HepG2 (cell line): ENCODE measurements at regions not wholly inside any gene's neighbourhood (a gene's known extent, or its start where the extent isn't known, plus 50 kb on each side); places are given as distances from the start of the nearest gene placed in this dataset.
A peak's percentile ranks its signal among the peaks of the same experiment; 100 is the strongest.

Experiments
- ATAC-seq: fragments of 200-7000 bp; cut with Tn5 transposase; 3 replicates; pipeline ENCODE4 v1.9.1; 2020; ENCODE audit warnings: mild to moderate bottlenecking, moderate library complexity
- BruUV-seq: library from RNA; stranded (reverse); fragments of 400-500 nt; replicated peaks from 2 replicates; lab custom pipeline; 2021; lab: Mats Ljungman, UMichigan
- CTCF ChIA-PET: fragments of 300-600 bp; formaldehyde crosslinking; extraction: SDS; loops from one replicate; lab custom pipeline; 2021; ENCODE audit warnings: low total read pairs, inconsistent platforms, low intra/inter-chr PET ratio; lab: Yijun Ruan, JAX
- POLR2A ChIA-PET: fragments of 350-600 bp; sonication (Branson Sonifier 250); formaldehyde crosslinking; loops from one replicate; lab custom pipeline; 2020; ENCODE audit warnings: antibody characterized with exemption, inconsistent platforms; lab: Yijun Ruan, JAX
- DNase-seq: peaks from one replicate; pipeline ENCODE4 v3.0.0-alpha.2; 2015; ENCODE audit warnings: low spot score
- FAIRE-seq: peaks from 3 replicates; lab custom pipeline; 2011; peaks lifted over from hg19 to GRCh38; lab: Jason Lieb, UNC
- H2AFZ ChIP-seq: one replicate; pipeline ENCODE4 v1.6.1; 2011; ENCODE audit warnings: low read length, inconsistent platforms
- H3K27ac ChIP-seq: fragments of 300-600 bp; 3 replicates; pipeline ENCODE4 v1.8.0; 2011; ENCODE audit warnings: mixed run types, mild to moderate bottlenecking, mixed read lengths, low read length, inconsistent platforms; ENCODE audit not compliant: insufficient read depth; ENCODE audit errors: extremely low read length
- H3K27me3 ChIP-seq, 2 experiments: fragments of 200-600 bp in 1 of 2; 2 replicates in 1 of 2; 3 replicates in 1 of 2; pipeline versions ENCODE4 v1.6.0 to v1.8.0; 2011; ENCODE audit warnings: low read length in 2 of 2, mild to moderate bottlenecking in 2 of 2, moderate library complexity in 2 of 2, inconsistent platforms in 1 of 2; ENCODE audit not compliant: insufficient read depth in 2 of 2, control insufficient read depth in 1 of 2
- H3K36me3 ChIP-seq, 2 experiments: fragments of 200-600 bp in 1 of 2; replicated peaks in 1 of 2; 2 replicates in 1 of 2; 3 replicates in 1 of 2; pipeline versions ENCODE4 v1.5.1 to v1.8.0; 2011; ENCODE audit warnings: low read length in 2 of 2, inconsistent platforms in 1 of 2; ENCODE audit not compliant: insufficient read depth in 2 of 2, control insufficient read depth in 1 of 2
- H3K4me1 ChIP-seq: 2 replicates; pipeline ENCODE4 v1.5.1; 2012; ENCODE audit warnings: low read length, inconsistent platforms; ENCODE audit not compliant: insufficient read depth
- H3K4me2 ChIP-seq: 2 replicates; pipeline ENCODE4 v1.6.0; 2011; ENCODE audit warnings: low read depth, low read length, inconsistent platforms
- H3K4me3 ChIP-seq, 3 experiments: fragments of 200-600 bp in 1 of 3; sonication (generic), shearing (Covaris generic) in 1 of 3; replicated peaks in 1 of 3; 2 replicates each; pipeline ENCODE4 v1.5.1; 2011 to 2016; ENCODE audit warnings: low read length in 3 of 3, inconsistent platforms in 2 of 3, low read depth in 2 of 3, mild to moderate bottlenecking in 2 of 3, control low read depth in 1 of 3, mixed read lengths in 1 of 3; ENCODE audit not compliant: insufficient read depth in 1 of 3
- H3K79me2 ChIP-seq: one replicate; pipeline ENCODE4 v1.6.1; 2011; ENCODE audit warnings: low read length, inconsistent platforms; ENCODE audit not compliant: insufficient read depth
- H3K9ac ChIP-seq: 2 replicates; pipeline ENCODE4 v1.6.0; 2011; ENCODE audit warnings: mild to moderate bottlenecking, low read depth, low read length, inconsistent platforms; ENCODE audit not compliant: insufficient read depth
- H3K9me3 ChIP-seq: 2 replicates; pipeline ENCODE4 v1.5.1; 2012; ENCODE audit warnings: mild to moderate bottlenecking, low read length
- H4K20me1 ChIP-seq: 2 replicates; pipeline ENCODE4 v1.6.0; 2011; ENCODE audit warnings: inconsistent platforms, mild to moderate bottlenecking, low read length, moderate library complexity; ENCODE audit not compliant: insufficient read depth
- CREB1 ChIP-seq, 2 experiments: fragments of 450-650 bp in 1 of 2; IDR thresholded peaks; 2 replicates each; pipeline ENCODE4 v1.6.1; 2016 to 2017; ENCODE audit warnings: control low read depth in 1 of 2, mild to moderate bottlenecking in 1 of 2, missing compliant biosample characterization in 1 of 2, missing genetic modification characterization in 1 of 2
- GABPB1 ChIP-seq: IDR thresholded peaks from 2 replicates; pipeline ENCODE4 v1.6.1; 2016; ENCODE audit warnings: mild to moderate bottlenecking, missing genetic modification reagents, moderate library complexity, missing compliant biosample characterization
- HNRNPL ChIP-seq: fragments of 200-400 bp; formaldehyde crosslinking; IDR thresholded peaks from 2 replicates; pipeline ENCODE4 v1.6.1; 2017; ENCODE audit warnings: mild to moderate bottlenecking, low read depth, low read length
- HOMEZ ChIP-seq: IDR thresholded peaks from 2 replicates; pipeline ENCODE4 v1.6.1; 2016; ENCODE audit warnings: low read depth
- JARID2 ChIP-seq: sonication (generic); formaldehyde crosslinking; IDR thresholded peaks from 2 replicates; pipeline ENCODE4 v1.8.1; 2023; ENCODE audit warnings: missing genetic modification reagents, inconsistent platforms; ENCODE audit not compliant: insufficient replicate concordance
- MXD4 ChIP-seq: IDR thresholded peaks from 2 replicates; pipeline ENCODE4 v1.6.1; 2016; ENCODE audit warnings: mild to moderate bottlenecking, missing biosample characterization, missing genetic modification reagents
- TSC22D2 ChIP-seq: sonication (generic); formaldehyde crosslinking; IDR thresholded peaks from 2 replicates; pipeline ENCODE4 v1.5.1; 2020; ENCODE audit warnings: missing genetic modification reagents, mild to moderate bottlenecking, borderline replicate concordance
- ZKSCAN5 ChIP-seq: sonication (generic); formaldehyde crosslinking; IDR thresholded peaks from 2 replicates; pipeline ENCODE4 v1.5.1; 2020; ENCODE audit warnings: mild to moderate bottlenecking, missing genetic modification reagents
- ZNF281 ChIP-seq: sonication (generic); formaldehyde crosslinking; IDR thresholded peaks from 2 replicates; pipeline ENCODE4 v1.4.0; 2020; ENCODE audit warnings: missing genetic modification reagents, borderline replicate concordance
- ZNF34 ChIP-seq: sonication (generic); formaldehyde crosslinking; IDR thresholded peaks from 2 replicates; pipeline ENCODE4 v1.4.0; 2020; ENCODE audit warnings: mild to moderate bottlenecking, missing genetic modification reagents, borderline replicate concordance
- WGBS: methylation state at CpG from one replicate; pipeline ENCODE4 v1.1.6; 2017; ENCODE audit warnings: low lambda C conversion rate; 5-methylcytosine and 5-hydroxymethylcytosine counted together
- in situ Hi-C: cut with HindIII; loops from 2 replicates; pipeline ENCODE4 v1.10.0; 2017; ENCODE audit warnings: low pct_unique_long_range_greater_than_20kb; ENCODE audit not compliant: extremely low pct_ligation_motif_present
- intact Hi-C: fragments of 100-400 bp; cut with micrococcal nuclease; formaldehyde crosslinking; loops from one replicate; pipeline ENCODE4 v1.10.0; 2022; ENCODE audit not compliant: unreplicated experiment
- TF ChIP-seq, protein P1 (sequence below), 2 experiments: fragments of 450-650 bp in 1 of 2; sonication (generic) in 1 of 2; formaldehyde crosslinking; IDR thresholded peaks; 2 replicates each; pipeline versions ENCODE4 v1.5.0 to v1.8.0; 2020 to 2022; ENCODE audit warnings: mild to moderate bottlenecking in 1 of 2, missing genetic modification reagents in 1 of 2

DNA sequence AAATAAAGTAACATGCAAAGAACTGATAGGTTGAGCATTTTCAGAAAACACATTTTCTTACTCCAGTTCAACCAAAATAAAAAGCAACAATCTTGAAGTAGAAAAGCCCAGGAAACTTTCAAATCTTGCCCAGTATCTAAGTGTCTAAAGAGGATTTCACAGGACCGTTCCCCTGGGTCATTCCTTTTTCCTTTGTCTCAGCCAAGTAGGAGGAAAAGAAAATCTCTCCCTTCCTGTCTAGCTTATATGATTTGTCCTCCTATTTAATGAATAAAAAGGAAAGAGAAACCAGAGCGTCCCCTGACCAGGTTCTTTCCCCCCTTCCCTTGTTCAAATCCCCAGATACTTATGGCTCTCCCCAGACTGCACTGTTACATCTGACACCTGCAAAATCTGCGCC lies 248.0 kb downstream of the KCTD12 start:
- CTCF ChIA-PET: no interaction called here
- no peaks in the 10 kb centered on the region for H3K79me2 ChIP-seq
- no peak overlapping the region for H3K9ac ChIP-seq
- 2% methylated on average over 3 of the region's 3 CpGs for WGBS
- H4K20me1 ChIP-seq: no peaks in the 10 kb centered on the region
- no peak for DNase-seq
- no peak overlapping the region for H3K4me3 ChIP-seq
- no peaks in the 10 kb centered on the region for H3K27me3 ChIP-seq
- no peak overlapping the region for H3K4me2 ChIP-seq
- POLR2A ChIA-PET: no interaction called here
- H3K27ac ChIP-seq: no peak overlapping the region
- no peak overlapping the region for H2AFZ ChIP-seq
- H3K4me1 ChIP-seq: no peaks in the 10 kb centered on the region
- in situ Hi-C loops (no loop called here), intact Hi-C loops (no loop called here)
- BruUV-seq: no TSS peak
- FAIRE-seq: no peak
- no peak for ATAC-seq
- TF ChIP-seq HNRNPL (no peak), TSC22D2 (CRISPR knock-in tag) (no peak)
- TF ChIP-seq, protein P1, sequence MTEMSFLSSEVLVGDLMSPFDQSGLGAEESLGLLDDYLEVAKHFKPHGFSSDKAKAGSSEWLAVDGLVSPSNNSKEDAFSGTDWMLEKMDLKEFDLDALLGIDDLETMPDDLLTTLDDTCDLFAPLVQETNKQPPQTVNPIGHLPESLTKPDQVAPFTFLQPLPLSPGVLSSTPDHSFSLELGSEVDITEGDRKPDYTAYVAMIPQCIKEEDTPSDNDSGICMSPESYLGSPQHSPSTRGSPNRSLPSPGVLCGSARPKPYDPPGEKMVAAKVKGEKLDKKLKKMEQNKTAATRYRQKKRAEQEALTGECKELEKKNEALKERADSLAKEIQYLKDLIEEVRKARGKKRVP (CRISPR knock-in tag; IDR thresholded peaks at IDR 0.05): no peak
- H3K9me3 ChIP-seq: no peaks in the 10 kb centered on the region
- no peaks in the 10 kb centered on the region for H3K36me3 ChIP-seq

DNA sequence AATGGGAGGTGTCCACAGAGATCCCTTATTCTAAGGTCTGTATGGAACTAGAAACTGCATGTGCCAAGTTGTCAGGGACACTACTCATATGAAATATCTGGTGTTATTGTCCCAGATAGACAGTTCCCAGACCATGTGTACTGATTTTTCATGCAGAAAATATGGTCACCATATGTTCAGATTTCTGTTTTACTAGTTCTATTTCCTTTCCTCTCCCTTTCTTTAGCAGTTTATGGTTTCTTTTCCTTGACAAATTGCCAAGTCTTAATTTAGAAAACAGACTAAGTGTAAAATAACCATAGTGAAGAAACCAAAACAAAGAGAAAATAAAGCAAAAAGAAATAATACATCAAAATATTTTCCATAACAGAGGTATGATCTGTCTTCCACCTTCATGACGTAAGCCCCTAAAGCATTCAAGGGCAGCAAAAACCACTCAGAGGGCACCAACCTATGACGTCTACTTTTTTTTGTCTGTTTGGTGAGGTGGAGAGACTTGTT lies 248.5 kb downstream of the KCTD12 start:
- TF ChIP-seq ZNF281 (CRISPR knock-in tag): no peak
- no peak for TF ChIP-seq HOMEZ
- no peak for TF ChIP-seq ZKSCAN5 (CRISPR knock-in tag)
- no peak for TF ChIP-seq ZNF34 (CRISPR knock-in tag)
- TF ChIP-seq JARID2 (CRISPR knock-in tag): no peak
- no peak for TF ChIP-seq MXD4
- TF ChIP-seq CREB1 (IDR thresholded peaks at IDR 0.05): peak; percentile 59
- no peak for TF ChIP-seq CREB1 (CRISPR knock-in tag; IDR thresholded peaks at IDR 0.05)
- no peak for TF ChIP-seq GABPB1 (CRISPR knock-in tag)
- 8% methylated on average over 2 of the region's 2 CpGs for WGBS
- intact Hi-C loops (no loop called here), in situ Hi-C loops (no loop called here)
- no peaks in the 10 kb centered on the region for H3K9me3 ChIP-seq
- no TSS peak for BruUV-seq
- no peaks in the 10 kb centered on the region for H4K20me1 ChIP-seq
- H3K27ac ChIP-seq: no peak overlapping the region
- no peak overlapping the region for H3K9ac ChIP-seq
- ChIA-PET POLR2A (no interaction called here), CTCF (no interaction called here)
- no peak overlapping the region for H2AFZ ChIP-seq
- DNase-seq: no peak
- no peaks in the 10 kb centered on the region for H3K4me1 ChIP-seq
- H3K36me3 ChIP-seq: no peaks in the 10 kb centered on the region
- no peak overlapping the region for H3K4me2 ChIP-seq
- H3K4me3 ChIP-seq: no peak overlapping the region
- no peaks in the 10 kb centered on the region for H3K79me2 ChIP-seq
- ATAC-seq: no peak
- H3K27me3 ChIP-seq: no peaks in the 10 kb centered on the region
- no peak for FAIRE-seq
